Endothelial cell of umbilical vein (primary cell): ENCODE measurements at regions not wholly inside any gene's neighbourhood (a gene's known extent, or its start where the extent isn't known, plus 50 kb on each side); places are given as distances from the start of the nearest gene placed in this dataset.

Source experiments
- BruUV-seq: library from RNA; stranded (reverse); fragments of 400-500 nt; replicated peaks from 2 replicates; lab custom pipeline; 2021; lab: Mats Ljungman, UMichigan
- CTCF ChIA-PET: fragments of 300-600, 350-600 bp; sonication (Branson Sonifier 250); formaldehyde crosslinking; loops from one replicate; lab custom pipeline; 2021; ENCODE audit warnings: antibody characterized with exemption, inconsistent platforms; lab: Charles Lee
- POLR2A ChIA-PET: fragments of 300-600, 350-600 bp; sonication (Branson Sonifier 250); formaldehyde crosslinking; loops from one replicate; lab custom pipeline; 2021; ENCODE audit warnings: antibody characterized with exemption, inconsistent platforms; lab: Charles Lee
- DNase-seq: peaks from one replicate; pipeline ENCODE4 v3.0.0-alpha.2; 2011; ENCODE audit warnings: low read depth, low spot score
- FAIRE-seq: peaks from 2 replicates; lab custom pipeline; 2011; peaks lifted over from hg19 to GRCh38; lab: Jason Lieb, UNC
- H2AFZ ChIP-seq: 2 replicates; pipeline ENCODE4 v1.6.0; 2012; ENCODE audit warnings: low read depth, low read length, control low read depth, inconsistent platforms
- H3K27ac ChIP-seq: 2 replicates; pipeline ENCODE4 v1.5.1; 2011; ENCODE audit warnings: low read depth, mild to moderate bottlenecking, control low read depth, low read length, moderate library complexity; ENCODE audit not compliant: insufficient read depth
- H3K27me3 ChIP-seq, 2 experiments: 2 replicates each; pipeline versions ENCODE4 v1.6.0 to v1.6.1; 2011; ENCODE audit warnings: low read length in 2 of 2, mixed read lengths in 1 of 2; ENCODE audit not compliant: control insufficient read depth in 2 of 2, insufficient read depth in 2 of 2
- H3K36me3 ChIP-seq, 2 experiments: 2 replicates in 1 of 2; 3 replicates in 1 of 2; pipeline ENCODE4 v1.5.1; 2011; ENCODE audit warnings: low read length in 2 of 2, mild to moderate bottlenecking in 1 of 2, moderate library complexity in 1 of 2; ENCODE audit not compliant: control insufficient read depth in 2 of 2, insufficient read depth in 2 of 2; ENCODE audit errors: extremely low read depth in 1 of 2
- H3K4me1 ChIP-seq: 3 replicates; pipeline ENCODE4 v1.5.1; 2011; ENCODE audit warnings: mild to moderate bottlenecking, low read length; ENCODE audit not compliant: control insufficient read depth, insufficient read depth; ENCODE audit errors: extremely low read depth
- H3K4me2 ChIP-seq: 2 replicates; pipeline ENCODE4 v1.6.1; 2011; ENCODE audit warnings: low read length, control low read depth, mixed read lengths; ENCODE audit not compliant: insufficient read depth
- H3K4me3 ChIP-seq, 3 experiments: fragments of 200-600 bp in 1 of 3; sonication (generic), shearing (Covaris generic) in 1 of 3; replicated peaks in 1 of 3; 2 replicates each; pipeline ENCODE4 v1.5.1; 2011 to 2016; ENCODE audit warnings: control low read depth in 3 of 3, low read length in 3 of 3, mild to moderate bottlenecking in 2 of 3, inconsistent platforms in 1 of 3, low read depth in 1 of 3, moderate library complexity in 1 of 3; ENCODE audit not compliant: insufficient read depth in 1 of 3
- H3K79me2 ChIP-seq: 2 replicates; pipeline ENCODE4 v1.6.0; 2012; ENCODE audit warnings: low read length, inconsistent platforms; ENCODE audit not compliant: control insufficient read depth, insufficient read depth
- H3K9ac ChIP-seq: replicated peaks from 2 replicates; pipeline ENCODE3; 2011; ENCODE audit warnings: low read length, control low read depth; ENCODE audit not compliant: insufficient read depth; ENCODE audit errors: extremely low read depth
- H3K9me1 ChIP-seq: replicated peaks from 3 replicates; pipeline ENCODE4 v1.6.0; 2011; ENCODE audit warnings: mild to moderate bottlenecking, low read length; ENCODE audit not compliant: control insufficient read depth, insufficient read depth; ENCODE audit errors: extremely low read depth
- H3K9me3 ChIP-seq: replicated peaks from 2 replicates; pipeline ENCODE4 v1.5.1; 2012; ENCODE audit warnings: low read length, inconsistent platforms; ENCODE audit not compliant: control insufficient read depth, insufficient read depth
- H4K20me1 ChIP-seq: replicated peaks from 2 replicates; pipeline ENCODE3; 2011; ENCODE audit warnings: mild to moderate bottlenecking, low read length; ENCODE audit not compliant: control insufficient read depth, insufficient read depth; ENCODE audit errors: extremely low read depth
- CTCF ChIP-seq, 2 donors: IDR thresholded peaks; 1 replicate in 1 of 2; 2 replicates in 1 of 2; pipeline ENCODE4 v1.5.1; 2011; ENCODE audit warnings: low read length in 2 of 2, mild to moderate bottlenecking in 2 of 2, moderate library complexity in 2 of 2, control low read depth in 1 of 2, inconsistent platforms in 1 of 2, low read depth in 1 of 2; ENCODE audit not compliant: insufficient read depth in 1 of 2; ENCODE audit errors: extremely low read depth in 1 of 2
- EZH2 ChIP-seq: IDR thresholded peaks from 2 replicates; pipeline ENCODE4 v1.6.1; 2012; ENCODE audit warnings: borderline replicate concordance, low read depth, mild to moderate bottlenecking, moderate library complexity, low read length, inconsistent platforms; ENCODE audit not compliant: severe bottlenecking
- FOS ChIP-seq: IDR thresholded peaks from 2 replicates; pipeline ENCODE4 v1.6.1; 2011; ENCODE audit warnings: mild to moderate bottlenecking, low read length, moderate library complexity, borderline replicate concordance; ENCODE audit not compliant: insufficient read depth
- GATA2 ChIP-seq: IDR thresholded peaks from 2 replicates; pipeline ENCODE4 v1.7.0; 2011; ENCODE audit warnings: low read depth, mild to moderate bottlenecking, moderate library complexity, mixed read lengths, low read length; ENCODE audit not compliant: insufficient read length, insufficient read depth
- JUN ChIP-seq: IDR thresholded peaks from 2 replicates; pipeline ENCODE4 v1.6.1; 2011; ENCODE audit warnings: borderline replicate concordance, low read depth; ENCODE audit not compliant: insufficient read length, insufficient read depth
- MAX ChIP-seq: IDR thresholded peaks from 2 replicates; pipeline ENCODE4 v1.6.1; 2011; ENCODE audit not compliant: insufficient read depth, insufficient read length
- MYC ChIP-seq: IDR thresholded peaks from one replicate; pipeline ENCODE4 v1.6.1; 2011; ENCODE audit warnings: mild to moderate bottlenecking, low read depth, low read length
- POLR2A ChIP-seq: IDR thresholded peaks from 2 replicates; pipeline ENCODE4 v1.6.1; 2012; ENCODE audit warnings: low read depth, mild to moderate bottlenecking, control low read depth, low read length
- POLR2AphosphoS5 ChIP-seq: IDR thresholded peaks from 2 replicates; pipeline ENCODE4 v1.6.1; 2012; ENCODE audit warnings: low read depth, mild to moderate bottlenecking, control low read depth, low read length, moderate library complexity; ENCODE audit not compliant: insufficient read depth
- dilution Hi-C: fragments of 300-500 bp; cut with MboI; formaldehyde crosslinking; loops from one replicate; pipeline ENCODE4 v1.15.0; 2019; ENCODE audit warnings: low sequenced_read_pairs; ENCODE audit not compliant: extremely low pct_ligation_motif_present
- intact Hi-C: fragments of 100-400 bp; cut with micrococcal nuclease; formaldehyde crosslinking; loops from one replicate; pipeline ENCODE4 v1.10.0; 2022

GRCh38 chr13:103514619-103515018 lies 448.4 kb upstream of the SLC10A2 start:
- Histone ChIP-seq H2AFZ (no peak overlapping the region), H3K27me3 (no peaks in the 10 kb centered on the region), H3K9me3 (no peaks in the 10 kb centered on the region), H3K9me1 (no peaks in the 10 kb centered on the region), H3K4me1 (no peaks in the 10 kb centered on the region), H3K36me3 (no peaks in the 10 kb centered on the region), H3K4me2 (no peak overlapping the region), H3K27ac (no peak overlapping the region), H3K4me3 (no peak overlapping the region), H3K9ac (no peak overlapping the region), H4K20me1 (no peaks in the 10 kb centered on the region), H3K79me2 (no peaks in the 10 kb centered on the region)
- FAIRE-seq (no peak), DNase-seq (no peak)
- POLR2A ChIA-PET: no interaction called here
- TF ChIP-seq CTCF (IDR thresholded peaks at IDR 0.05; ENCODE audit: extremely low read depth in 1 of 2, insufficient read depth in 1 of 2, low read depth in 1 of 2, low read length in 2 of 2) (no peak), POLR2A (no peak), POLR2AphosphoS5 (no peak), MYC (no peak), EZH2 (no peak), FOS (no peak), JUN (no peak), MAX (no peak), GATA2 (no peak)
- dilution Hi-C loops: no loop called here
- CTCF ChIA-PET: no interaction called here
- intact Hi-C loops: no loop called here
- no TSS peak for BruUV-seq
